ENCODE measurements at regions not wholly inside any gene's neighbourhood (a gene's known extent, or its start where the extent isn't known, plus 50 kb on each side); places are given as distances from the start of the nearest gene placed in this dataset.

DNA sequence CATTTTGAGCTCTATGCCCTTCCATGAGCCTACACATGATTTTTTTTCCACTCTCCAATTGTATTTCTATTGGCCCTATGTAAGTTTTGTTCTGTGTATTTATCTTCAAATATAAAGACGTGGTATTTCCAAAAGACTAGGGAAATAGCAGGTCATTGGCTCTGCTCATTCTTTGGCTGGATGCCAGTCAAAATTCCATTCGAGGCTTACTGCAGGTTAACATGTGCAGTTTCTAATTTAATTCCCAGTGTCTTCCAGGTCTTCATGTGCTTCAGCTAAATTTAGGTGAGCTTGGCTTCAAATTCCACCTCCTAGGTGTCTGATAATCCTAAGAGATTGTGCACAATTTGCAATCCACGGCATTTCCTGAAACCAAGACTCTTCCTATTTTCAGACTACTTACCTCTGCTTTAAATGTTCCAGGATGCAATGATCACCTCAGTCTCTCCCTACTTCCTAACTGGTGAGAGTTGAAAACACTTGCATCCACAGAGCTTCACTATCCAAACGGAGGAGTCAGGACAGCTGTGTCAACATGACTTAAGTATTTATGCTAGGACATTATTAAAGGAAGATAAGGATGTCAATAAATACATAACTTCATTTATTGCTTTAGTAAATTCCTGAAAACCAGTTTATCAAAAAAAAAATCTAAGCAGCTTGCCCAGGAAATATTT, 236.1 kb downstream of the COL12A1 start:
- TF ChIP-seq POLR2A (IDR thresholded peaks at IDR 0.05; ENCODE audit: low read length) (no peak), GATA1 (IDR thresholded peaks at IDR 0.05; ENCODE audit: low read depth, low read length) (no peak)

All from erythroblast (primary cell).